DMS 273 (cell line): ENCODE measurements at regions not wholly inside any gene's neighbourhood (a gene's known extent, or its start where the extent isn't known, plus 50 kb on each side); places are given as distances from the start of the nearest gene placed in this dataset.
"Not testable (repeated sequence)": the region's sequence is repeated elsewhere in the genome, so short reads cannot be mapped to it uniquely, and the experiment has no call there.

ENCODE experiments used
- DNase-seq: peaks from one replicate; lab custom pipeline; 2025; ENCODE audit not compliant: unreplicated experiment; lab: John Stamatoyannopoulos, UW

DNA sequence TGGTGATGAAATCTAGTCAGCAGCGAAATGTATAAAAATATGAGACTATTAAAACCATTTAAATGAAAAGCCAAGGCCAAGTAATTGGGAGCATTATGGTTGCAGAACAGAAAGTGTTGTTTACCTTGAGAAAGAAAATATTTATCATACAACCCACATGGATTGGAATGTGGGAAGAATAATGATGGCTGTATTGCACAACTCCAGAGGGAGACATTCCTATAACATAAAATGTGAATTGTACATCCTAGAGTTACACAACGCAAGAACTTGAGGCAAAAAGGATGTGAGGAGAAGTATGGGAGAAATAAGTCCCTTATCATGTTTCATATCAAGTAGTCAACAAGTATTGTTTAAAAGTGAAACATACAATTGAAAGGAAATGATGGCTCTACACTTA, 1014.0 kb upstream of the SEMA6A start:
- no peak for DNase-seq

DNA sequence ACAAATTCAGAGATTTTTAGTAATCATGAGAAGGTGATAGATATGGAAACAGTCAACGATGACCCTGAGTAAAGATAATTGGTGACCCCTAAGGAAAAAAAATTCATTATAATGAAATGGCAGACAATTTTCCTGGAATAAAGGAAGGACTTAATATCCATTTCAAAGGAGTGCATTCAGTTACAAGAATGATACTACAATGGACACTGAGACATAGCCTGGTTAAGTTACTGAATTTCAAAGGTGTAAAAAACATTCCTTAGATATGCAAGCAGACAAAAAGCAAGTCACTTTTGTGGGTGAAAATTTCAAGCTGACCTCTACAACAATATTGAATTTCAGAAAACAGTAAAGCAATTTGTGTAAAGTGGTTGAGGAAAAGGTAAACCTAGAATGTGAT, 1012.5 kb upstream of the SEMA6A start:
- DNase-seq, result no peak

DNA sequence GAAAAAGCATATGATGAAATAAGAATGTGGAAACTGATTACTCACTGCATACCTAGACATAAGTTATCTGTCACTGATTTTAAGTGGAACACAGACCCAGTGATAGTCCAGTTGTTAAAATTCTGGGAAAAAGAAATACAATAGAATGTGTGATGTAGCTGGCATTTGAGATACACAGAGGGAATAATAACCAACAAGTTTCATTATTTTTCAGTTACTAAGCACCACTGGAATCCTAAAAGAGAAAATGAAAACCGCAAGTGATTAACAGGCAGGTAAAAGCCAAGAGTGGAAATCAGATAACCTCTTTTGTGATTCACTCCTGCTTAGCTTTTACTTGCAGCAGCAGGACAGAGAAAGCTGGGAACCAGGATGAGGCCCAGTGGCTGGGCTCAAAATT, 994.0 kb upstream of the SEMA6A start:
- DNase-seq, result no peak

DNA sequence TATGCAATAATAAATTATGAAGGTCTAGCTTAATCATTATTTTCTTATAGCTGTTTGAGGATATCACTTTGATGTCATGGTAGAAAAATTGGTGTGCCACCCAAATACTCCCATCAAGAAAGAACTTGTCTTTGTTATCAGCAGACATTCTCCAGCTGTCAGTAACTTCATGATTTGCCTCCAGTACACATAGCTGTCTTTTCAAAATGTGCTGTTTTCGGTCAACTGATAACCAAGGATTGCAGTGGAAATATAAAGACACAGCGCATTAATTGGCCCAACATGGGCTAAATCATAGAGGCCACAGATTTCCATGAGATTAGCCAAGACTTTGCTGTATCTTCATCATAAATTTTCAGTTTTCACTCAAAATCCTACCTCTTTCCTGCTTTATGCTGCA, 993.5 kb upstream of the SEMA6A start:
- no peak for DNase-seq

DNA sequence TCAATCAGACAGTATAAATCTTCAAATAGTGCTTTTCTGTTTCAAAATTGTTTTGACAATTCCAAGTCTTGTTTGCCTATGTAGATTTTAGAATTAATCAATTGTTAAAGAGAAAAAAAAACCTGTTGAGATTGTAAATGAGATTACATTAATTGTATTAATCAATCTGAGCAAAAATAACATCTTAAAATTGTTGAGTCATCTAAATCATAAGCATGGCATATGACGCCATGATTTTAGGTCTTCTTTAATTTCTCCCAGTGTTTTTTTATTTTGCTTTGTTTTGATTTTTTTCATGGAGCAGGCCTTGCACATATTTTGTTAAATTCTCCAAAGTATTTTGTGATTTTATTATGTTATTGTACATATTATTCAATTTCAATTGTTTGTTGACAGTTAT, 988.0 kb upstream of the SEMA6A start:
- DNase-seq, result no peak

DNA sequence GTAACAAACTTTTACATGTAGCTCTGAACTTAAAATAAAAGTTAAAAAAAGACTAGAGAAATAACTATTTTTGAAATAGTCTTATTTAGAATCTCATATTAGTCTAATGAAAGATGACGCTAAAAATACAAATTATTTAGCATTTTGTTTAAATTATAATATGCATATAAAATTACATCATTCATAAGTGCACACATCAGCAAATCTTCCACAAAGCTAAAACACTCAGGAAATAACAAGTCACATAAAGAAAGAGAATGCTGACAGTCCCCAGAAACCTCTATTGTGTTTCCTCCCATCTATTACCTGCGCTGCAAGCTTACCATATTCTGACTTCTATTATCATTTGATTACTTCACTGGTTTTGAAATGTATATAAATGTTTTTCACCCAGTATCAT, 986.9 kb upstream of the SEMA6A start:
- no peak for DNase-seq

DNA sequence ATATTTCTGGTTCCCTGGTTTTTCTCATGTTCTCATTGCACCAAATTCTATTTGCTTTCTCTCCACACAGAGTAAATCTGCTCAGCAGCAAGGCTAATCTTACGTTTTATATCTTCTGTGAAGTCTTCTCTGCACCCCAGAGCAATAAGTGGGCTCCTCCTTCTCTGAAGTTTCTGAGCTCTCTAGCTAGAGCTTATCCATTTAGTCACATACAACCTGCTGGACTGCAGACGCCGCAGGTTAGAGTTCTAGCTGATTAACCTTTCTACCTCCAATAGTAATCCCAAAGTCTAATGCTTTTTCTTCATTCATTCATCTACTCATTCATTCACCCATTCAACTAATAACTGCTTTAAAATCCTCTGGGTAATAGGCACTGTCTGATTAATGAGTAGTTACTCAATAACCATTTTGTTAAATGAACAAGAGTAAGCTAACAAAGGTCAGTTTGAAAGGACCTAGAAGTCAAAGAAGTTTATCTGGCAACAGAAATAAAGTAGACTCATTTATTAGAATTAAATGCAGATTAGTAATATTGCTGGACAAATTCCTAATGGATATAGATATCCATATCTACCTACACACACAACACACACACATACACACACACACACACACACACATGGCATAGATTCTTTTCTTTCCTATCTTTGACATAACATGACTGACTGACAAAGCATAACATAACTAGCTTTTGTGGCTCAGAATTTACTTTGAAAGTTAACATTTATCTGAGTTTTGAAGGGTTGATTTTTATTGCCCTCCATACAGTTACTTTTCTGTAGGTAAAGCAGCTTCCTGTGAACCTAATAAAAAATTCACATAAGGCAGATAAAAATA, 984.6 kb upstream of the SEMA6A start:
- no peak for DNase-seq

DNA sequence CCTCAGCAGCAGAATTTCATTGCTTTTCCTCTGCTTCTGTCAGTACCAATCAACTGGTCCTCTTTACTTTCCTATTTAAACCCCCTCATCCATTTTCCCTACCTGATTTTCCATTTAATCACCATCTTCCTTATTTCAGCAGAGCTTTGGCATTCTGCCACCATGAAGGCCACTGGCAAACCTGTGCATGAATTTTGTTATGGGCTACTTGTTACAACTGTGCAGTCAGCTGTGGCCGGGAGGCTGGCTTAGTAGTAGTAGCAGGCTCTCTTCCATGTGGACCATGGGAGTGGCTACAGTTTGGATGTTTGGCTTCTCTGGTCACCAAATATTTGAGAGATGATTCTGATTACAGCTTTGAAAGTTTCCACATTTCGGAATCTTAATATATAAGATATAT, 976.6 kb upstream of the SEMA6A start:
- DNase-seq, result peak; percentile 10

DNA sequence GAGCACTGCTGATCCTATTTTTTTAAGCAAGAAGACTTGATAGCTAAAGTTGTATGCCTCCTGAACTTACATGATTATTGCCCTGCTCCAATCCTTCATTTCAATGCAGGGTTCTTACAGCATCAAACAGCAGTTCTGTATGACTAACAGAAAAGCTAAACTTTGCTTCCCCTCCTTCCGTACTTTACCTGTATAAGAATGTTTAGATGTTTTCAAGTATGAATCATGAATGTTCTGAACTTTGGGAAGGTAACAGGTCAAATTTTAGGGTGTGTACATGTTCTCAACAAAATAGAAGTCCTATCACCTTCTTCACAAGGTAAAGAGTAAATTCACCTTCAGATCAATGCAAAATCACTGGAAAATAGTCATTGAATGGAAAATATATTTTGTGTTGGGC, 972.6 kb upstream of the SEMA6A start:
- no peak for DNase-seq

DNA sequence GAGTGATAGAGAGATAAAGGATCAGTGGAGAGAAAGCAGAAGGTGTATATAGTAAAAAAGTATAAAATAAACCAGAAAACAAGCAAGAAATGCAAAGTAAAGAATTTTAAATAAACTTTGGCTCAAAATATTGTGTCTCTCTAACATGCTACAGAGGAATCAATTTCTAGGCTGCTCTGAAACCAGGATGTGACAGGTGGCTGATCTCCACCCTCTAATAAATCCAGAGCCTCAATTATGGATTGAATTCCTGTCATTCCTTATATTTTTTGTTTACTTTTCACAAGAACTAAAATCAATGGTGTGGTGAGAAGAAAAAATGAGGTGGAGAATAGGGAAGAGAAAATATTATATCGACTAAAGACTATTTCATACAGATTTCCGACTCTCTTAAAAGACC, 965.1 kb upstream of the SEMA6A start:
- DNase-seq, result no peak

DNA sequence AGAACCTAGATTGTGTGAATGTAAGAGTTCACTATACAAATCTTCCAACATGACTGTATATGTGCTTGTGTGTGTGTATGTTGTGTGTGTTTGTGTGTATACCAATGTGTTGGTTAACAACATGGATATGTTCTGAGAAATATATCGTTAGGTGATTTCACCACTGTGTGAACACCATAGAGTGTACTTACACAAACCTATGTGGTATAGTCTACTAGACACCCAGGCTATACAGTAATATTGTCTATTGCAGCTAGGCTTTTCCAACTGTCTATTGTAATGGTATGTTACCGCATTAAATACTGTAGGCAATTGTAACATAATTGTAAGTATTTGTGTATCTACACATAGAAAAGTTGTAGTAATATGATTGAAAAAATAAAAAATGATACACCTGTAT, 959.2 kb upstream of the SEMA6A start:
- DNase-seq, result no peak

DNA sequence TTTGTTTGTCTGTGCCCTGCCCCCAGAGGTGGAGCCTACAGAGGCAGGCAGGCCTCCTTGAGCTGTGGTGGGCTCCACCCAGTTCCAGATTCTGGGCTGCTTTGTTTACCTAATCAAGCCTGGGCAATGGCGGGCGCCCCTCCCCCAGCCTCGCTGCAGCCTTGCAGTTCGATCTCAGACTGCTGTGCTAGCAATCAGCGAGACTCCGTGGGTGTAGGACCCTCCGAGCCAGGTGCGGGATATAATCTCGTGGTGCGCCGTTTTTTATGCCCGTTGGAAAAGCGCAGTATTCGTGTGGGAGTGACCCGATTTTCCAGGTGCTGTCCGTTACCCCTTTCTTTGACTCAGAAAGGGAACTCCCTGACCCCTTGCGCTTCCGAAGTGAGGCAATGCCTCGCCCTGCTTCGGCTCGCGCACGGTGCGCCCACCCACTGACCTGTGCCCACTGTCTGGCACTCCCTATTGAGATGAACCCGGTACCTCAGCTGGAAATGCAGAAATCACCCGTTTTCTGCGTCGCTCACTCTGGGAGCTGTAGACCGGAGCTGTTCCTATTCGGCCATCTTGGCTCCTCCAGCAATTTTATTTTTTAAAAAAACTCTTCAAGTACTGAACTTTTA, 958.5 kb upstream of the SEMA6A start:
- not testable (repeated sequence) for DNase-seq

DNA sequence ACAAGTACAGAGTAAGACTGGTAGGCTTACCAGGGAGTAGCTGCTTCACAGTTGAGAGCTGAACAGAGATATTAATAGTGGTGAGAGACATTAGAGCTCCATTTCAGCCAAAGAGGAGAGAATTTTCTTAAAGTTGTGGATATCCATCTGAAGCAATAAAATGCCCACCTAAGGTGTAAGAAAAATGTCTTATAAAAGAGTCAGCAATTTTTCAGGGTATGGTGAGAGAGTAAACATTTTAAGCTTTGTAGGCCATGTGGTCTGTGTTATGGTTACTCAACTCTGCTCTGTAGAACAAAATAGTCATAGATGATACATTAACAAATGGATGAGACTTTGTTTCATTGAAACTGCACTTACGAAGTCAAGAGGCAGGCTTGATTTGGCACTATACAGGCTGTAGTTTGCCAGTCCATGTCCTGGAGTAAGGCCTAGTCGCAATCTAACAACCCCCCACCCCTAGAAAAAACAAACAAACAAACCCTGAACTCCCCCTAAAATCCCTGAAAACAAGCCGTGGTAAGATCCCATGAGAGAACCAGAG, 945.4 kb upstream of the SEMA6A start:
- DNase-seq, result no peak

DNA sequence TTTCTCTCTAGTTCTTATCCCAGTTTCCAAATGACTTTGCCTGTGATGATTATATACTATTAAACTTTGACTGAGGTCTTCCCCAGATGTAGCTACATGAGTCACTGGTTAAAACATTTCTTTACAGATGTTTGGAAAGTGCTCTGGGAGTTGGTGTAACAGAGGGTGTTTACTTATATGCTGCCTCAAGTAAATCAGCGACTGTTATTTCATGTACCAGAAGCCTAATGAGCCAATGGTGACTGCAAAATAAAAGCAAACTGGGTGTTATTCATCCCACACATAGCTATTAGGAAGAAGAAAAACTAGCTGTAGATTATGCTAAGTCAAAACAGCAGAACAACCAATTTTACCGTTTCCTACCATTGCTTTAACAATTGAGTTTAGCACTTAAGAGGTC, 929.7 kb upstream of the SEMA6A start:
- DNase-seq, result no peak

DNA sequence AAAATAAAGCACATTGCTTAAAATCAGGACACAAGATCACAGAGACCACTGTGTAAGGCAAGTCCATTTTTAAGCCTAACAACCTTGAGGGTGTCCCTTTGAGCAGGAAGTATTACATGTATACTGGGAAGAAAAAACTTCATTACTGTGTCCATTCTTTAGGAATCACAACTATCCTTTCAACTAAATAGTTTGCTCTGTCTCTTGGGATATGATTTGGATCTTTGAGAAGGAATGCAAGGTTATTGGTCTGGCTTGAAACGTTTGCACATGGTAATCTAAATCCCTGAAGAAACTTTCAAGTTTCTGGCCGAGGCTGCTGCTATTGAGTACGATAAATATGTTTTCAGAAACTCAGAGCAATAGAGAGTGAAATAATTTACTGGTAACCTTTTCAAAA, 923.0 kb upstream of the SEMA6A start:
- no peak for DNase-seq

DNA sequence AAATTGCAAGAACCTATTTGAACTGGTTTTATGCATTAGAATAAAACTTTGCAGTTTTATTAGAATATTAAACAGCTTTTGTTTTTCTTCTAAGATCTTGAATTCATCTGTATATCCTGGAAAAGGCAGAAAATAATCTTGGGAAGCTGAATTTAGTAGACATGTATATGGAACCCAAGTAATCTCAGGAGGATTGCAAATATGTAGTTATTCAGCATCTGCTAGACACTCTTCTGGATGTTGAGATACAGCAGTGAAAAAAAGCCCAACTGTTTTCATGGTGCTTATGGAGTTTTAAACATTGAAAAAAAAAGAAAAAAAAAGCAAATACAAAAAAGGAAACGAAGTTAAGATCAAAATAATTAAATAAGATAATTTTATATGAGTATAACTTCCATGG, 922.2 kb upstream of the SEMA6A start:
- DNase-seq, result no peak

DNA sequence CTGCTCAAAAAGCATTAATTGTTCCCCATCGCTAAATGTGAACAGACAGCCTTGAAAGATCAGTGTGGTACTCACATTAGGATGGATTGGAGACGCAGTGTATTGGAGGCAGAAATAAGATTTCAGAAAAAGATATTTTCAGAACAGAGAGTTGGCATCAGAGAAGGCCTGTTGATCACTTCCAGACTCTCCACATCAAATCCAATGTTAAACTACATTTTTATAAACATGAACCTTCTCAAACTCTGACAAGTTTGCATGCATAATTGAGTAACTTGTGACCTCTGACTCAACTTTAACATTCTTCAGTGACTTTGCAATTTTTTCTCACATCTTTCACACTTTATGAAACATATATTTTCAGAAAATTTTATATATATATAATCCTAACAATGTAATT, 919.6 kb upstream of the SEMA6A start:
- peak; percentile 22 for DNase-seq

DNA sequence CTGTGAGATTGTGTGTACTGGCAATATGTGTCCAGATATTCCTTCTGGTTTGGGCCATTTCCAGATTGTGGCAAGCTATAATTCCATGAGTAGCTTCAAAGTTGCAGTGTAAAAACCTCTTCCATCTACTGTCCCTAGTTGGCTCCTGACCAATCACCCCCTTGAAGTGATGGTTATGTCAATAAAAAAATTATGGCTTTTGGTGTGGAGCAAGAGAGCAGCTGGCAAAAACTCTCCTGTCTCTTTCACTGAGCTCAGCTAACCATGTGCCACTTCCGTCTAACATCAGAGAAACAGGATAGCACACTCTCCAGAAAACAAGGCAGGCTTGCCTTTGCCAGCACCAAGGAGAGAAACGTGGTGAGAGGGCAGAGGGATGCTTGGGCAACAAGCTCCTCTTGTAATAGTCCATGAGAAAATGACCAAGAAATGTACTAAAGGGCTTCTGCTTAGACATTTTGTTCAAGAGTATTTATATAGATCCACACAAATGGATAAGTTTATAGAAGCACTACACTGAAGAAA, 914.4 kb upstream of the SEMA6A start:
- peak; percentile 92 for DNase-seq

DNA sequence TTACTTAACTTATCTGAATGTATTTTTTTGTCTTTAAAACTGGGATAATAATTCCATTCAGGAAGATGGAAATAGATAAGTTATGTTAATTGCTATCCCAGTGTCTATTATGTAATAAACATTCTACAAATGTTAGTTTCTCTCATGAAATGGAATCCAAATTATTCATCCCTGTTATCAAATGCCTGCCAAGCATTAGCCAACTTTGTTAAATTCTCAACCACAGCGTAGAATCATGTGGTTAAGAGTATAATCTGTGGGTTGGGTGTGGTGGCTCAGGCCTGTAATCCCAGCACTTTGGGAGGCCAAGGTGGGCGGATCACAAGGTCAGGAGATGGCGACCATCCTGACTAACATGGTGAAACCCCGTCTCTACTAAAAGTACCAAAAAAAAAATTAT, 912.9 kb upstream of the SEMA6A start:
- peak; percentile 51 for DNase-seq

DNA sequence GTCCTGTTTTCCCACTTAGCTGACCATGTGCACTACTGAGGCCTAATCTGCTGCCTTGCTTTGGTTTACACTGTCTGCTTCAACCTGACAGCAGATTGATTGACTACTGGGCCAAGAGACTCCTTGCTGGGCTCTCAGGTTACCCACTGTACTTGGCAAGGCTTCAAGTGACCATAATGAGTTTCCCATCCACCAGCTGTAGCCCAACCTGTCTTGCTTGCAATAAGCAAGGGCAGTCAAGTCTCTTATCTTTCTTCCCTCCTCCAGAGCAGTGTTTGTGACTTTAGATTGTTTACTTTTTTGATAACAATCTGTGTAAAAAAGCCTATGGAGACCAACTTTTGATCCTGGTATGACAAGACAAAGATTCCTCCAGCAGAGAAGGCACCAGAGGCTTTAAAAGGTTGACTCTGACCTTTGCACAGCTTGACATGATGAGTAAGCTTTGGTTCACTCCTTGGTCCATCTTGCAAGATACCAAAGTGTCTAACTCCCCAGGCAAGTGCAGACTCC, 912.3 kb upstream of the SEMA6A start:
- DNase-seq, result peak; percentile 99

DNA sequence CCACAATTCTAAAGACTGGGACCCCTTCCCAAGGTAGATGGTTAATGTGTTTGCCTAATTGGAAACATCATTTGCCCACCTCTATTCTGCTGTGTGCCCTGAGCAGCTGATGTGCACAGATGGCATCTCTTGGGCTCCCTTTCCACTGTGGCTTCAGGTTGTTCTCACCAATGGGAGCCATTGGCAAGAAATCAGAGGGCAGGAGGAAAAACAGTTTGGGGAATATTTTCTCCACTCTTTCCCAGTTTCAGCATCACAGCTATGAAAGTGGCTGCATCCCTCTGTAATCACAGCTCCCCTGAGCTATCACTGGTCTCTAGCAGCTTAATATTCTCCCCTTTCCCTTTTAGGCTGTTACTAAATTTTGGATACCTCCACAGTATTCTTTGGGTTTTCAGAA, 911.6 kb upstream of the SEMA6A start:
- peak; percentile 90 for DNase-seq

DNA sequence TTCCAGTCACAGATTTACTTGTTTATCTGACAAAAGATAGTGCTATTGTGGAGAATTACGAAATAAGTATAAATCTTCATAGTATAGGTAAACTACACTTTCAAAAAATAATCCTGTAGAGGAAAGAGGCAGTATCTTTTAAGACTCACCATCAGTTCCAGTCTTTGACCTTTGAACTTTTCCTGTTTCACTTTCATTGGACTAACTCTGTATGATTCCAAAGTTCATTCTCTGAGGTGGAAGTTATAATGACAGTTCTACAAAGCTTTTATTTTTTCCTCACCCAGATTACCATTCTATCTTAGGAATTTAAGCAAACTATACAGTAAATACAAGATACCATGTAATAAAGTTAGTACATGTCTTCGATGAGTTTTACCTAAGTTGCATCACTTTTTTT, 901.3 kb upstream of the SEMA6A start:
- no peak for DNase-seq
